ENCODE measurements at regions not wholly inside any gene's neighbourhood (a gene's known extent, or its start where the extent isn't known, plus 50 kb on each side); places are given as distances from the start of the nearest gene placed in this dataset.

DNA sequence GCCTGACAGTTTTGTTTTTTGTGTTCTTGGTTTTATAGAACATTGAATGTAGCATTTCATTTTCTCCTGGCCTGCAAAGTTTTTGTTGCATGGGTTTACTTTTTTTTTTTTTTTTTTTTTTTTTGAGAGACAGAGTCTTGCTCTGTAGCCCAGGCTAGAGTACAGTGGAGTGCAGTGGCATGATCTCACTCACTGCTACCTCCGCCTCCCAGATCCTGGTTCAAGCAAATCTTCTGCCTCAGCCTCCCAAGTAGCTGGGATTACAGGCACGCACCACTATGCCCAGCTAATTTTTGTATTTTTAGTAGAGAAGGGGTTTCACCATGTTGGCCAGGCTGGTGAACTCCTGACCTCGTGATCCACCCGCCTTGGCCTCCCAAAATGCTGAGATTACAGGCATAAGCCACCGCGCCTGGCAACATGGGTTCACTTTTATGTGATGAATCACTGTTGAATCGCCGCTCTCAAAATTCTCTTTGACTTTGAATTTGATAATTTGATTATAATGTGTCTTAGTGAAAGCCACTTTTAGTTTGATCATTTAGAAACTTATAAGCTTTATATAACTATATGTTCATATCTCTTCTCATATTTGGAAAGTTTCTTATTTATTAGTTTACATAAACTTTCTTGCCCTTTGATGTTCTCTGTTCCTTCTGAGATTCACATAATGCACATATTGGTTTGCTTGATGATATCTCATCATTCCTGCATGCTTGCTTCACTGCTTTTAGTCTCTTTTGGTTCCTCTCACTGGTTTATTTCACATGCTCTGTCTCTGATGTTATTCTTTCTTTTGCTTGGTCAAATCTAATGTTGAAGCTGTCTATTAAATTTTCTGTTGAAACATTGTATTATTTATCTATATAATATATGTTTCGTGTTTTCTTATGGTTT lies 589.0 kb upstream of the CNTN5 start:
- no peak overlapping the region for H2AFZ ChIP-seq (ENCODE audit: control insufficient read depth, low read depth, low read length)
- ChIA-PET POLR2A (no interaction called here), RAD21 (ENCODE audit: unreplicated experiment) (no interaction called here), SMC1A (ENCODE audit: uncharacterized antibody, unreplicated experiment) (no interaction called here), CTCF (no interaction called here)
- in situ Hi-C loops (cut with MboI) = no loop called here
- no peaks in the 10 kb centered on the region for H3K9me3 ChIP-seq (replicated peaks; ENCODE audit: control insufficient read depth, insufficient read depth, low read length)
- no peaks in the 10 kb centered on the region for H3K27me3 ChIP-seq (replicated peaks in 1 of 2; ENCODE audit: control insufficient read depth in 2 of 2, insufficient read depth in 2 of 2, low read length in 1 of 2)
- FAIRE-seq (no peak), ATAC-seq (no peak), DNase-seq (ENCODE audit: low read depth, low spot score) (no peak)
- no peaks in the 10 kb centered on the region for H3K79me2 ChIP-seq (ENCODE audit: control insufficient read depth, insufficient read depth, low read length)
- H3K36me3 ChIP-seq (ENCODE audit: control insufficient read depth in 2 of 2, insufficient read depth in 2 of 2, low read length in 1 of 2) = no peaks in the 10 kb centered on the region
- H3K27ac ChIP-seq (ENCODE audit: control insufficient read depth, insufficient read depth) = no peak overlapping the region
- no peaks in the 10 kb centered on the region for H4K20me1 ChIP-seq (ENCODE audit: control insufficient read depth, insufficient read depth)
- H3K4me1 ChIP-seq (ENCODE audit: control insufficient read depth, insufficient read depth, low read length) = no peaks in the 10 kb centered on the region
- TF ChIP-seq, protein P1, sequence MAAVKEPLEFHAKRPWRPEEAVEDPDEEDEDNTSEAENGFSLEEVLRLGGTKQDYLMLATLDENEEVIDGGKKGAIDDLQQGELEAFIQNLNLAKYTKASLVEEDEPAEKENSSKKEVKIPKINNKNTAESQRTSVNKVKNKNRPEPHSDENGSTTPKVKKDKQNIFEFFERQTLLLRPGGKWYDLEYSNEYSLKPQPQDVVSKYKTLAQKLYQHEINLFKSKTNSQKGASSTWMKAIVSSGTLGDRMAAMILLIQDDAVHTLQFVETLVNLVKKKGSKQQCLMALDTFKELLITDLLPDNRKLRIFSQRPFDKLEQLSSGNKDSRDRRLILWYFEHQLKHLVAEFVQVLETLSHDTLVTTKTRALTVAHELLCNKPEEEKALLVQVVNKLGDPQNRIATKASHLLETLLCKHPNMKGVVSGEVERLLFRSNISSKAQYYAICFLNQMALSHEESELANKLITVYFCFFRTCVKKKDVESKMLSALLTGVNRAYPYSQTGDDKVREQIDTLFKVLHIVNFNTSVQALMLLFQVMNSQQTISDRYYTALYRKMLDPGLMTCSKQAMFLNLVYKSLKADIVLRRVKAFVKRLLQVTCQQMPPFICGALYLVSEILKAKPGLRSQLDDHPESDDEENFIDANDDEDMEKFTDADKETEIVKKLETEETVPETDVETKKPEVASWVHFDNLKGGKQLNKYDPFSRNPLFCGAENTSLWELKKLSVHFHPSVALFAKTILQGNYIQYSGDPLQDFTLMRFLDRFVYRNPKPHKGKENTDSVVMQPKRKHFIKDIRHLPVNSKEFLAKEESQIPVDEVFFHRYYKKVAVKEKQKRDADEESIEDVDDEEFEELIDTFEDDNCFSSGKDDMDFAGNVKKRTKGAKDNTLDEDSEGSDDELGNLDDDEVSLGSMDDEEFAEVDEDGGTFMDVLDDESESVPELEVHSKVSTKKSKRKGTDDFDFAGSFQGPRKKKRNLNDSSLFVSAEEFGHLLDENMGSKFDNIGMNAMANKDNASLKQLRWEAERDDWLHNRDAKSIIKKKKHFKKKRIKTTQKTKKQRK (IDR thresholded peaks at IDR 0.05; ENCODE audit: low read depth, low read length) = no peak
- TF ChIP-seq, protein P2, sequence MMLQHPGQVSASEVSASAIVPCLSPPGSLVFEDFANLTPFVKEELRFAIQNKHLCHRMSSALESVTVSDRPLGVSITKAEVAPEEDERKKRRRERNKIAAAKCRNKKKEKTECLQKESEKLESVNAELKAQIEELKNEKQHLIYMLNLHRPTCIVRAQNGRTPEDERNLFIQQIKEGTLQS (IDR thresholded peaks at IDR 0.05; ENCODE audit: borderline replicate concordance, extremely low read depth, low read depth, low read length) = no peak
- TF ChIP-seq, protein P3, sequence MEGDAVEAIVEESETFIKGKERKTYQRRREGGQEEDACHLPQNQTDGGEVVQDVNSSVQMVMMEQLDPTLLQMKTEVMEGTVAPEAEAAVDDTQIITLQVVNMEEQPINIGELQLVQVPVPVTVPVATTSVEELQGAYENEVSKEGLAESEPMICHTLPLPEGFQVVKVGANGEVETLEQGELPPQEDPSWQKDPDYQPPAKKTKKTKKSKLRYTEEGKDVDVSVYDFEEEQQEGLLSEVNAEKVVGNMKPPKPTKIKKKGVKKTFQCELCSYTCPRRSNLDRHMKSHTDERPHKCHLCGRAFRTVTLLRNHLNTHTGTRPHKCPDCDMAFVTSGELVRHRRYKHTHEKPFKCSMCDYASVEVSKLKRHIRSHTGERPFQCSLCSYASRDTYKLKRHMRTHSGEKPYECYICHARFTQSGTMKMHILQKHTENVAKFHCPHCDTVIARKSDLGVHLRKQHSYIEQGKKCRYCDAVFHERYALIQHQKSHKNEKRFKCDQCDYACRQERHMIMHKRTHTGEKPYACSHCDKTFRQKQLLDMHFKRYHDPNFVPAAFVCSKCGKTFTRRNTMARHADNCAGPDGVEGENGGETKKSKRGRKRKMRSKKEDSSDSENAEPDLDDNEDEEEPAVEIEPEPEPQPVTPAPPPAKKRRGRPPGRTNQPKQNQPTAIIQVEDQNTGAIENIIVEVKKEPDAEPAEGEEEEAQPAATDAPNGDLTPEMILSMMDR (IDR thresholded peaks at IDR 0.05 in 2 of 3, conservative IDR thresholded peaks at IDR 0.05 in 1 of 3; ENCODE audit: control insufficient read depth in 2 of 3, extremely low read depth in 1 of 3, insufficient read depth in 1 of 3, low read depth in 3 of 3, low read length in 3 of 3) = no peak
- TF ChIP-seq KDM1A (IDR thresholded peaks at IDR 0.05; ENCODE audit: borderline replicate concordance) = no peak
- TF ChIP-seq NFXL1 (IDR thresholded peaks at IDR 0.05; ENCODE audit: borderline replicate concordance) = no peak
- TF ChIP-seq NFYB (IDR thresholded peaks at IDR 0.05; ENCODE audit: insufficient read depth, low read depth, low read length) = no peak
- TF ChIP-seq ZNF217 (IDR thresholded peaks at IDR 0.05) = no peak
- TF ChIP-seq PML (IDR thresholded peaks at IDR 0.05; ENCODE audit: low read length) = no peak
- no peak for TF ChIP-seq NR2C2 (IDR thresholded peaks at IDR 0.05; ENCODE audit: borderline replicate concordance, control insufficient read depth, insufficient read length, low read depth)
- no peak for TF ChIP-seq DPF2 (IDR thresholded peaks at IDR 0.05)
- TF ChIP-seq NRF1 (conservative IDR thresholded peaks at IDR 0.05; ENCODE audit: low read depth, low read length) = no peak
- TF ChIP-seq HCFC1 (IDR thresholded peaks at IDR 0.05; ENCODE audit: low read length) = no peak
- no peak for TF ChIP-seq BMI1 (IDR thresholded peaks at IDR 0.05; ENCODE audit: borderline replicate concordance)
- TF ChIP-seq WRNIP1 (IDR thresholded peaks at IDR 0.05; ENCODE audit: borderline replicate concordance, low read depth, low read length) = no peak
- no peak for TF ChIP-seq NR2C1 (IDR thresholded peaks at IDR 0.05)
- TF ChIP-seq EZH2 (IDR thresholded peaks at IDR 0.05; ENCODE audit: borderline replicate concordance, control insufficient read depth, low read depth, low read length) = no peak
- TF ChIP-seq ZNF207 (IDR thresholded peaks at IDR 0.05; ENCODE audit: borderline replicate concordance) = no peak
- WGBS (ENCODE audit: insufficient coverage, insufficient replicate concordance, low lambda C conversion rate, missing lambda C conversion rate) = 29% methylated on average over 9 of the region's 9 CpGs
- intact Hi-C loops (cut with micrococcal nuclease; ENCODE audit: unreplicated experiment) = no loop called here
- no TSS peak for BruUV-seq (replicated peaks)
- no peak overlapping the region for H3K4me2 ChIP-seq (ENCODE audit: control insufficient read depth, insufficient read depth)
- no peak overlapping the region for H3K4me3 ChIP-seq
- no peak overlapping the region for H3K9ac ChIP-seq (ENCODE audit: control insufficient read depth, insufficient read depth, low read length)

All from GM12878 (cell line).